Left lung (tissue), 4 donors: ENCODE measurements at regions not wholly inside any gene's neighbourhood (a gene's known extent, or its start where the extent isn't known, plus 50 kb on each side); places are given as distances from the start of the nearest gene placed in this dataset.
"Not testable (repeated sequence)": the region's sequence is repeated elsewhere in the genome, so short reads cannot be mapped to it uniquely, and the experiment has no call there.

Source experiments
- ATAC-seq: fragments of 200-7000 bp; cut with Tn5 transposase; one replicate; pipeline ENCODE4 v1.9.1; 2020; ENCODE audit warnings: moderate library complexity
- DNase-seq, 4 donors: peaks; one replicate each; pipeline ENCODE4 v3.0.0-alpha.2; 2013 to 2020
- H3K27ac ChIP-seq, 2 donors: fragments of 200-600 bp; sonication (generic) in 1 of 2; one replicate each; pipeline versions ENCODE4 v1.5.0 to v1.8.0; 2020 to 2021
- H3K27me3 ChIP-seq, 2 donors: fragments of 200-600 bp; sonication (generic) in 1 of 2; one replicate each; pipeline versions ENCODE4 v1.5.0 to v1.8.0; 2020 to 2021
- H3K36me3 ChIP-seq, 2 donors: fragments of 200-600 bp; sonication (generic) in 1 of 2; one replicate each; pipeline versions ENCODE4 v1.5.0 to v1.8.0; 2020 to 2021
- H3K4me1 ChIP-seq, 2 donors: fragments of 200-600 bp; one replicate each; pipeline ENCODE4 v1.8.0; 2021
- H3K4me3 ChIP-seq, 2 donors: fragments of 200-600 bp; sonication (generic) in 1 of 2; one replicate each; pipeline versions ENCODE4 v1.5.0 to v1.8.0; 2020 to 2021; ENCODE audit warnings: mild to moderate bottlenecking in 1 of 2
- H3K9me3 ChIP-seq, 2 donors: fragments of 200-600 bp; sonication (generic) in 1 of 2; one replicate each; pipeline versions ENCODE4 v1.5.0 to v1.8.0; 2020 to 2021
- intact Hi-C, 2 donors: fragments of 100-400 bp; cut with DNase I; formaldehyde crosslinking; loops; one replicate each; pipeline versions ENCODE4 v1.11.2 to v1.14.2; 2022
- TF ChIP-seq, protein P1 (sequence below), 2 donors: fragments of 200-600 bp; sonication (generic) in 1 of 2; IDR thresholded peaks; one replicate each; pipeline versions ENCODE4 v1.5.0 to v1.8.0; 2021; ENCODE audit warnings: antibody characterized with exemption in 2 of 2
- donor health status: DM: no; HTN: yes; CAD: no.
- donor health status: DM: no; HTN: no; CAD: no.

DNA sequence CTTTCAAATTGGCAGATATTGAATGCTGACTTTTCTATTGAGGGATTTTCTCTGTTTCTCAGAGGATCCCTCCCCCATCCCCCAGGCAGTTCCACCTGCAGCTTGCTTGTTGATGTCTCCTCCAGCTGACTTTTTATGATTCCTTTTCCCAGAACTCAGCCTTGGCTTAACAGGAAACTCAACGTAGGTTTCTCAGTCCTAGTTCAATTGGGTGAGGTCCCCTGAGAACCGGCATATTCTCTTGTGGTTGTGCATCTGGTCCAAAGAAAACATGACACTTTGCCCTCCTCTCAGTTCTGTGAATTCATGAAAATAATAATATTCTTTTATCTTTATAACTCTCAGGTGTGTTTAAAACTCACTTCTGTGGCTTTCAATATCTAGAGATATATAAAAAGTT, 1222.1 kb downstream of the OTOL1 start:
- DNase-seq (no peak), ATAC-seq (no peak)
- Histone ChIP-seq H3K4me1 (no peaks in the 10 kb centered on the region), H3K27me3 (no peaks in the 10 kb centered on the region), H3K9me3 (no peaks in the 10 kb centered on the region), H3K4me3 (no peak overlapping the region), H3K27ac (no peak overlapping the region), H3K36me3 (no peaks in the 10 kb centered on the region)
- TF ChIP-seq, protein P1, sequence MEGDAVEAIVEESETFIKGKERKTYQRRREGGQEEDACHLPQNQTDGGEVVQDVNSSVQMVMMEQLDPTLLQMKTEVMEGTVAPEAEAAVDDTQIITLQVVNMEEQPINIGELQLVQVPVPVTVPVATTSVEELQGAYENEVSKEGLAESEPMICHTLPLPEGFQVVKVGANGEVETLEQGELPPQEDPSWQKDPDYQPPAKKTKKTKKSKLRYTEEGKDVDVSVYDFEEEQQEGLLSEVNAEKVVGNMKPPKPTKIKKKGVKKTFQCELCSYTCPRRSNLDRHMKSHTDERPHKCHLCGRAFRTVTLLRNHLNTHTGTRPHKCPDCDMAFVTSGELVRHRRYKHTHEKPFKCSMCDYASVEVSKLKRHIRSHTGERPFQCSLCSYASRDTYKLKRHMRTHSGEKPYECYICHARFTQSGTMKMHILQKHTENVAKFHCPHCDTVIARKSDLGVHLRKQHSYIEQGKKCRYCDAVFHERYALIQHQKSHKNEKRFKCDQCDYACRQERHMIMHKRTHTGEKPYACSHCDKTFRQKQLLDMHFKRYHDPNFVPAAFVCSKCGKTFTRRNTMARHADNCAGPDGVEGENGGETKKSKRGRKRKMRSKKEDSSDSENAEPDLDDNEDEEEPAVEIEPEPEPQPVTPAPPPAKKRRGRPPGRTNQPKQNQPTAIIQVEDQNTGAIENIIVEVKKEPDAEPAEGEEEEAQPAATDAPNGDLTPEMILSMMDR (IDR thresholded peaks at IDR 0.05) = no peak
- intact Hi-C loops = no loop called here

DNA sequence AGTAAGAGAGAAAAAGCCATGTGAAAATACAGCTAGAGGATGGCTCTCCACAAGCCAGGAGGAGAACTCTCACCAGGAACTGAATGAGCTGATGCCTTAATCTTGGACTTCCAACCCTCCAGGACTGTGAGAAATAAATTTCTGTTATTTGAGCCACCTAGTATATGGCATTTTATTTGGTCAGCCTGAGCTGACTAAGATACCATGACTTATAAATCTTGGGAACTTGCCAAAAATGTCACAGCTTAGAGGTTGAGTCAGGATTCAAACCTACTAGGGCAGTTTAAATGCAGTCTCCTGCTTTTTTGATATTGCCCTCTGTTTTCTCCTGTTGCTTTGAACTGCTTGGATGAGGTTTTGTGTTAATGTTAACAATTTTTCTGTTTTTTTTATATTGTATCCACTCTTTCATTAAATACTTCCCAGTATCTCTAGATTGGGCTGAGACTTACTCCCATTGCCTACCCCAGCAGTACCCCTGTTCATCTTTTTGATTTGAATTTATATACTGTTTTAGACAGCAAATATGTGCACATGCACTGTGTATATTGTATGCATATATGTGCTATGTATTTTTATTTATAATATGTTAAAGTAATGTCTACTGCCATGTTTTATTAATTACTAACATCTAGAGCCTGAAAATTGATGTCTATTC, 1223.2 kb downstream of the OTOL1 start:
- Histone ChIP-seq H3K4me1 (no peaks in the 10 kb centered on the region), H3K4me3 (no peak overlapping the region), H3K27ac (no peak overlapping the region), H3K36me3 (no peaks in the 10 kb centered on the region), H3K27me3 (no peaks in the 10 kb centered on the region), H3K9me3 (no peaks in the 10 kb centered on the region)
- intact Hi-C loops = no loop called here
- DNase-seq = no peak
- ATAC-seq = peak; percentile 25
- TF ChIP-seq, protein P1 (IDR thresholded peaks at IDR 0.05) = no peak

DNA sequence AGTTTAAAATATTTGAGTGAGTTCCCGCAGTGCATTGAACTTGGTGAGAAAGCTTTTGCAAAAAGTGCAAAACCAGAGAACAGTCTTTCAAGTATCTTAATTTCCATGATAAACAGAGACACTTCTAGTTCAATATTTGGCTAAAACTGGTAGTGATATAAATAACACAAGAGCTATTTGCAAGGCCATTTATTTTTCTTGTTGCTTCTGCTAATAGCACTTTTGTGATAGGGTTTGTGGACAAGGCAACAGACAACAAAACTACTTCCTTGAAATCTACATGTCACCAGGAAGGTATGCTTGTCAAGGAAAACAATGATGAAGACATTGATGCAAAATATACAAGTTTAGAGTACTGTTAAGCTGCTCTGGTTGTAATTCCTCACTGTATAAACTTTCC, 1225.1 kb downstream of the OTOL1 start:
- TF ChIP-seq, protein P1 (IDR thresholded peaks at IDR 0.05) = no peak
- DNase-seq (no peak), ATAC-seq (no peak)
- Histone ChIP-seq H3K27me3 (no peaks in the 10 kb centered on the region), H3K9me3 (no peaks in the 10 kb centered on the region), H3K4me3 (no peak overlapping the region), H3K36me3 (no peaks in the 10 kb centered on the region), H3K4me1 (no peaks in the 10 kb centered on the region), H3K27ac (no peak overlapping the region)
- intact Hi-C loops = no loop called here

DNA sequence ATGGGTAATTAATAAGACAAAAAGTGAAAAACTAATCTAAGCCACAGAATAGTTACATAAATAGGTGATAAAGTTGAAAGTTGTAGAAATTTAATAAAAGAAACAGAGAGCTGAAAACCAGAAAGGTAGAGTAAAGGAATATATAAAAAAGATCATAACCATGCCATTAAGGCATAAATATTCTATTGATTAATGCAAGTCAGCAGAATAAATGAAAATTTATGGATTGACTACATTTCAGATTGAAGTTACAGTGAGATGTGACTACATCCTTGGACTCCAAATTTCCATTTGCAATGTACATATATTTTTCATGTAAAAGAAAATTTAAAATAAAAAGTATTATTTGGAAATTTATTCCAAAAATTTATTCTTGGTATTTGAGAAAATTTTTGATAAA, 1225.7 kb downstream of the OTOL1 start:
- intact Hi-C loops = no loop called here
- H3K27me3 ChIP-seq = no peaks in the 10 kb centered on the region
- no peaks in the 10 kb centered on the region for H3K4me1 ChIP-seq
- H3K36me3 ChIP-seq = no peaks in the 10 kb centered on the region
- ATAC-seq (no peak), DNase-seq (no peak)
- H3K9me3 ChIP-seq = no peaks in the 10 kb centered on the region
- H3K4me3 ChIP-seq = no peak overlapping the region
- no peak overlapping the region for H3K27ac ChIP-seq
- TF ChIP-seq, protein P1 (IDR thresholded peaks at IDR 0.05) = no peak

DNA sequence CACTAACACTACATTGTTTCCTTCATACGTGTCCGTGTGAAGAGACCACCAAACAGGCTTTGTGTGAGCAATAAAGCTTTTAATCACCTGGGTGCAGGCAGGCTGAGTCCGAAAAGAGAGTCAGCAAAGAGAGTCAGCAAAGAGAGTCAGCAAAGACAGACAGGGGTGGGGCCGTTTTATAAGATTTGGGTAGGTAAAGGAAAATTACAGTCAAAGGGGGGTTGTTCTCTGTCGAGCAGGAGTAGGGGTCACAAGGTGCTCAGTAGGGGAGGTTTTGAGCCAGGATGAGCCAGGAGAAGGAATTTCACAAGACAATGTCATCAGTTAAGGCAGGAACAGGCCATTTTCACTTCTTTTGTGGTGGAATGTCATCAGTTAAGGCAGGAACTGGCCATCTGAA, 1226.2 kb downstream of the OTOL1 start:
- H3K9me3 ChIP-seq, H3K4me1 ChIP-seq, intact Hi-C loops, H3K27ac ChIP-seq, H3K36me3 ChIP-seq, H3K4me3 ChIP-seq, H3K27me3 ChIP-seq, ATAC-seq, DNase-seq: not testable (repeated sequence)

DNA sequence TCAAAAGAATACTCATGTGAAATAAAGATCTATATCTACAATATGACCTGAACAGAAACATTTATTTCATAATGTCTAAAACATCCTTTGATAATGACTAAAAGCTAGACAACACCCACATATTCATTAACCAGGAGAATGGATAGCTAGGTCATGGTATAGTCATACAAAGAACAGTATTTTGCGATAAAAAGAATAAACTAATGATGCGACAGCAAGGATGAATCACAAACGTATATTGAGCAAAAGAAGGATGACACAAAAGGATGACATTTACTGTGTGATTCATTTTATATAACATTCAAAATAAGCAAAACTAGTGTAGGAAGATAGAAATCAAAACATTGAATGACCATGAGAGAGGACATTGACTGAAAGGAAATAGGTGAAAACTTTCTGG, 1233.1 kb downstream of the OTOL1 start:
- no peak overlapping the region for H3K4me3 ChIP-seq
- intact Hi-C loops = no loop called here
- H3K36me3 ChIP-seq = no peaks in the 10 kb centered on the region
- no peak for DNase-seq
- H3K9me3 ChIP-seq = no peaks in the 10 kb centered on the region
- H3K27ac ChIP-seq = no peak overlapping the region
- no peak for ATAC-seq
- TF ChIP-seq, protein P1 (IDR thresholded peaks at IDR 0.05) = no peak
- H3K4me1 ChIP-seq = no peaks in the 10 kb centered on the region
- no peaks in the 10 kb centered on the region for H3K27me3 ChIP-seq

DNA sequence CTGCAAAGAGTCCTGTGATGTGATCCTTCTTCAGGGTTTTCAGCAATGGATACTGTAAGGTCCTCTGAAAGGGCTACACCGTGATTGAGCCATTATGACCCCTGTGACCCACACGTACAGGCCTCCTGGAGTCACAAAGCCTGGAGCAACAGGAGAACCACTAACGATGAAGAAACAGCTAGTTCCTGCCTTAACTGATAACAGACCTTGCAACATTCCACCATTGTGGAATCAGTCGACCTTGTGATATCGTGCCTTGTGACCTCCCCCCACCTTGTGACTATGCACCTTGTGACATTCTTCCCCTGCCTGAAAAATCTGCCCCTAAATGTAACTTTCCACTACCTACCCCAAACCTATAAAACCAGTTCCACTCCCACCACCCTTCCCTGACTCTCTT, 1235.4 kb downstream of the OTOL1 start:
- H3K27ac ChIP-seq, H3K36me3 ChIP-seq, ATAC-seq, H3K9me3 ChIP-seq, intact Hi-C loops, H3K27me3 ChIP-seq, H3K4me1 ChIP-seq, DNase-seq, H3K4me3 ChIP-seq: not testable (repeated sequence)
